Heart left ventricle (tissue), 16 donors: ENCODE measurements at regions not wholly inside any gene's neighbourhood (a gene's known extent, or its start where the extent isn't known, plus 50 kb on each side); places are given as distances from the start of the nearest gene placed in this dataset.

Experiments
- ATAC-seq, 4 donors: fragments of 200-7000 bp; cut with Tn5 transposase; one replicate each; pipeline ENCODE4 v1.9.1; 2020 to 2022; ENCODE audit warnings: moderate library complexity in 4 of 4, mild to moderate bottlenecking in 3 of 4, moderate number of reproducible peaks in 1 of 4
- DNase-seq, 5 donors: peaks; one replicate each; pipeline ENCODE4 v3.0.0-alpha.2; 2020
- H3K27ac ChIP-seq, 12 donors: fragments of 200-600 bp; sonication (generic) in 4 of 12; one replicate each; pipeline versions ENCODE4 v1.5.0 to v1.8.0; 2016 to 2022; ENCODE audit warnings: mild to moderate bottlenecking in 2 of 12
- H3K27me3 ChIP-seq, 9 donors: fragments of 200-600 bp; sonication (generic) in 2 of 9; one replicate each; pipeline versions ENCODE4 v1.5.1 to v1.8.0; 2016 to 2022; ENCODE audit warnings: mild to moderate bottlenecking in 3 of 9
- H3K36me3 ChIP-seq, 9 donors: fragments of 200-600 bp; sonication (generic) in 2 of 9; one replicate each; pipeline versions ENCODE4 v1.5.0 to v1.8.0; 2018 to 2022; ENCODE audit warnings: mild to moderate bottlenecking in 2 of 9
- H3K4me1 ChIP-seq, 12 donors: fragments of 200-600 bp; sonication (generic) in 4 of 12; one replicate each; pipeline versions ENCODE4 v1.5.0 to v1.8.0; 2016 to 2022; ENCODE audit warnings: mild to moderate bottlenecking in 3 of 12
- H3K4me3 ChIP-seq, 12 donors: fragments of 200-600 bp; sonication (generic) in 4 of 12; one replicate each; pipeline versions ENCODE4 v1.5.0 to v1.8.0; 2017 to 2022; ENCODE audit warnings: mild to moderate bottlenecking in 9 of 12, moderate library complexity in 4 of 12
- H3K9me3 ChIP-seq, 12 donors: fragments of 200-600 bp; sonication (generic) in 4 of 12; one replicate each; pipeline versions ENCODE4 v1.5.0 to v1.8.0; 2016 to 2022; ENCODE audit warnings: mild to moderate bottlenecking in 1 of 12
- CTCF ChIP-seq, 12 donors: fragments of 200-600 bp; sonication (generic) in 4 of 12; IDR thresholded peaks; one replicate each; pipeline versions ENCODE4 v1.5.0 to v1.8.0; 2018 to 2022; ENCODE audit warnings: antibody characterized with exemption in 12 of 12, mild to moderate bottlenecking in 5 of 12
- POLR2A ChIP-seq, 2 donors: fragments of 450-650 bp; IDR thresholded peaks; one replicate each; pipeline ENCODE4 v1.6.1; 2017; ENCODE audit warnings: antibody characterized with exemption in 2 of 2, mild to moderate bottlenecking in 2 of 2, moderate library complexity in 2 of 2
- WGBS, 4 donors: extraction: QIAGEN DNeasy Blood & Tissue Kit in 2 of 4; methylation state at CpG; one replicate each; pipeline versions ENCODE4 v1.1.5 to v1.1.7; 2013 to 2018; 5-methylcytosine and 5-hydroxymethylcytosine counted together
- intact Hi-C, 10 donors: fragments of 100-400 bp; cut with DNase I; formaldehyde crosslinking; loops; one replicate each; pipeline versions ENCODE4 v1.11.1 to v1.14.2; 2022
- donor health status: ischemic (EF 13 %, LVEDD 7.1; RV severe dilation, severe dysfunction).
- donor health status: healthy with polysubstance abuse.
- donor health status: DM: no; HTN: yes; CAD: no.
- donor health status: DM: no; HTN: no; CAD: no.
- donor health status: ischemic (EF 25% LVEDD 6.9; RV normal size, moderate dysfunction).
- donor health status: ischemic (EF 25% LVEDD 5.7; RV mildly dilated, moderate dysfunction).
- donor health status: healthy.
- donor health status: DM: yes; HTN: yes; CAD: no.
- donor health status: ischemic (EF 35%, LVEDD 5.7; RV mildly dilated, moderate dysfunction).
- donor health status: nonischemic (EF 11% LVEDD 7.7; RV severe dilation, severe dysfunction).
- donor health status: DM: yes; HTN: yes; CAD: no.
- donor health status: PGD.
- donor health status: ischemic (EF 29% LVEDD 5.4; RV normal size, mild dysfunction).
- donor health status: nonischemic (EF 23%, LVEDD 6.1; RV moderate dilation, normal function).

GRCh38 chr14:101290611-101291010 is 270.7 kb upstream of the DIO3 start:
- TF ChIP-seq CTCF (IDR thresholded peaks at IDR 0.05): no peak
- no peak for TF ChIP-seq POLR2A (IDR thresholded peaks at IDR 0.05)
- Histone ChIP-seq H3K36me3 (no peaks in the 10 kb centered on the region), H3K4me3 (no peak overlapping the region), H3K27ac (no peak overlapping the region), H3K9me3 (peaks cover 0 to 2% (median 0%) of the 10 kb centered on the region in 12 donors), H3K27me3 (peaks cover 0 to 10% (median 0%) of the 10 kb centered on the region in 9 donors), H3K4me1 (no peaks in the 10 kb centered on the region)
- intact Hi-C loops: no loop called here
- WGBS, 4 donors: 76 to 92% (median 88%) methylated on average over 6 of the region's 6 CpGs
- ATAC-seq (no peak), DNase-seq (no peak)

GRCh38 chr14:101291390-101291789 is 269.9 kb upstream of the DIO3 start:
- intact Hi-C loops: no loop called here
- Histone ChIP-seq H3K9me3 (peaks cover 0 to 7% (median 0%) of the 10 kb centered on the region in 12 donors), H3K4me1 (no peaks in the 10 kb centered on the region), H3K4me3 (no peak overlapping the region), H3K27ac (no peak overlapping the region), H3K36me3 (no peaks in the 10 kb centered on the region), H3K27me3 (peaks cover 0 to 8% (median 0%) of the 10 kb centered on the region in 9 donors)
- no peak for ATAC-seq
- TF ChIP-seq POLR2A (IDR thresholded peaks at IDR 0.05) (no peak), CTCF (IDR thresholded peaks at IDR 0.05) (no peak)
- DNase-seq: no peak
- WGBS, 4 donors: 57 to 61% (median 59%) methylated on average over 3 of the region's 3 CpGs

- Histone ChIP-seq H3K9me3 (peaks cover 0 to 13% (median 5%) of the 10 kb centered on the region in 12 donors), H3K4me3 (no peak overlapping the region), H3K36me3 (no peaks in the 10 kb centered on the region), H3K4me1 (no peaks in the 10 kb centered on the region), H3K27me3 (peaks cover 0 to 12% (median 0%) of the 10 kb centered on the region in 9 donors), H3K27ac (no peak overlapping the region)
- 82 to 90% (median 86%) methylated on average over 5 of the region's 5 CpGs for WGBS, 4 donors
- DNase-seq: no peak
- intact Hi-C loops: no loop called here
- TF ChIP-seq POLR2A (IDR thresholded peaks at IDR 0.05) (no peak), CTCF (IDR thresholded peaks at IDR 0.05) (no peak)
- ATAC-seq: no peak
These were observed 268.8 kb upstream of the DIO3 start for GRCh38 chr14:101292448-101292847.

GRCh38 chr14:101293605-101294004 is 267.7 kb upstream of the DIO3 start:
- intact Hi-C loops: no loop called here
- Histone ChIP-seq H3K9me3 (peaks cover 0 to 23% (median 10%) of the 10 kb centered on the region in 12 donors), H3K27ac (no peak overlapping the region), H3K4me1 (no peaks in the 10 kb centered on the region), H3K4me3 (no peak overlapping the region), H3K36me3 (no peaks in the 10 kb centered on the region), H3K27me3 (peaks cover 0 to 12% (median 0%) of the 10 kb centered on the region in 9 donors)
- DNase-seq: no peak
- no peak for ATAC-seq
- no peak for TF ChIP-seq CTCF (IDR thresholded peaks at IDR 0.05)
- TF ChIP-seq POLR2A (IDR thresholded peaks at IDR 0.05): no peak
